HG03342 (cell line): ENCODE measurements at regions not wholly inside any gene's neighbourhood (a gene's known extent, or its start where the extent isn't known, plus 50 kb on each side); places are given as distances from the start of the nearest gene placed in this dataset.

ENCODE experiments used
- ATAC-seq: cut with Tn5 transposase; IDR thresholded peaks from one replicate; pipeline ENCODE4 v1.9.1; 2021; ENCODE audit warnings: mild to moderate bottlenecking, moderate library complexity; ENCODE audit not compliant: unreplicated experiment

GRCh38 chr16:27123795-27124409 lies 57.2 kb downstream of the C16orf82 start:
- ATAC-seq: no peak

DNA sequence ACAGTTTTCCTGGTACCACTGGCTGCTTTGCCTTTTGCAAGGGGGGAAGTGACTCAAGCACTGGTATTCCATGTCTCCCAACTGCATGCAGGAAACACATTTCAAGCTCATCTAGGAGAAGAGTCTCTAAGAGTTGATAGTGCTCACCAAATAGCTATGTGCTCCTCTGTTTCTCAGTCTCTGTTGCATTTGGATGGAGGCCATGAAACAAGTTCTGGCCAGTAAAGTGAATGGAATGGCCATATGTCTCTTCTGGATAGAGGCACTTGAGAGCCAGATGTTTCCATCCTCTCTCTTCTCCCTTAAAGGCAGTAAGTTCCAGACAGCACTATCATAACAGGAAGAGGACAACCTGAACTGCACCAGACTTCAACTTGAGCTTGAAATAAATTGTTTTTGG lies 60.6 kb downstream of the C16orf82 start:
- ATAC-seq: no peak

DNA sequence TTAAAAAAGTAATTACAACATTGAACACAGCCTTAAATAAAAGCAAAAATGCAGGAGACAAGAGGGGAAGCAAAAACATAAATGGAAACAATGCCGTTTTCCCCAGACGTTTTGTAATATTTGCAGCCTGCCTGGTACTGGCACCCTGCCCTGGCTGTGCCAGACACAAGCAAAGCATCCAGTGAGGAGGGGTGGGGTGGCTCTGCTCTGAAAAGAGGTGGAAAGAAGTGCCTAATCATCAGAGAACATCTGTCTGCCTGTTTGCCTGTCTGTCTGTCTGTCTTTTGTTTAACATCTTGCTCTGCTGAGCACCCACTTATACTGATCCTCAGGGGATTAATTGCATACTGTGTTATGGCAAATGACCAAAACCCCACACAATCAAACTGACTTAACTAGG lies 62.7 kb downstream of the C16orf82 start:
- ATAC-seq: no peak

GRCh38 chr16:27138257-27138656 lies 65.1 kb upstream of the KDM8 start:
- ATAC-seq: no peak

GRCh38 chr16:27145630-27146029 lies 57.7 kb upstream of the KDM8 start:
- ATAC-seq: no peak

DNA sequence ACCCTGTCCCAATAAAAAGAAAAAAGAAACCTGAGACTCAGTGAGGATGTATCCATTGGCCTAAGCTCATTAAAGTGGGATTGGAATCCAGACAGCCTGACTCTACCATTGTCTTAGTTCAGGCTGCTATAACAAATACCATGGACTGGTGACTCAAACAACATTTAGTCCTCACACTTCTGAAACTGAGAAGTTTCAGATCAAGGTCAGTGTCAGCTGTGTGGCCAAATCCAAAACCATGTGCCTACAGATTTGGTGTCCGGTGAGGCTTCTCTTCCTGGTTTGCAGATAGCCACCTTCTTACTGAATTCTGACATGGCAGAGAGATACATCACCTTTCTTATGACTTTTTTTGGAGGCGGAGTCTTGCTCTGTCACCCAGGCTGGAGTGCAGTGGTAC lies 53.3 kb upstream of the KDM8 start:
- peak; percentile 80 for ATAC-seq

- no peak for ATAC-seq
These were observed 51.2 kb upstream of the KDM8 start for GRCh38 chr16:27152121-27152520.

DNA sequence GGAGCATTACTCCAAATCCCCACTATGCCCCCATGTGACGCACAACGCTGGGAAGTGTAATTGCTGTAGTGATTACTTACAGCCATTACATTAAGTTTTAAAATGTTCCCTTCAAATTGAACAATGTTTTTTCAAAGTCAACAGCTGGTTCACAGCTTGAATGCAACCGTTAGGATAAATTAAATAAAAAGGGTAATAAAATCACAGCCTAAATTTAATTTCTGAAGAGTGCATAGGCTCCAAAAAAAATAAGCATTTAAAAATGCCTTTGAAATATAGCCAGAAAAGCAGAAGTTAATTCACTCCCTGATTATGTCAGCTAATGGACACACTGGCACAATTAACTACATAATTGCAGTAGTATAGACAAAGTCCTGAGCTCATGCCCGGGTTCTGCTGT lies 50.5 kb upstream of the KDM8 start:
- no peak for ATAC-seq
